Stimulated activated CD4-positive, alpha-beta T cell treated with anti-CD3 and anti-CD28 coated beads, Interleukin-12 subunit alpha, Interleukin-12 subunit beta, amount 100 ng/mL, for 24 hours (primary cell): ENCODE measurements at regions not wholly inside any gene's neighbourhood (a gene's known extent, or its start where the extent isn't known, plus 50 kb on each side); places are given as distances from the start of the nearest gene placed in this dataset.
"Not testable (repeated sequence)": the region's sequence is repeated elsewhere in the genome, so short reads cannot be mapped to it uniquely, and the experiment has no call there.

Experiments used
- DNase-seq, 2 experiments: peaks; one replicate each; pipeline ENCODE4 v3.0.0-alpha.2; 2020; ENCODE audit warnings: low read depth in 2 of 2

- no peak for DNase-seq
Observed at GRCh38 chr13:87089391-87089790, 581.8 kb upstream of the SLITRK5 start.

GRCh38 chr13:87093399-87093798 is 577.8 kb upstream of the SLITRK5 start:
- DNase-seq, result no peak

GRCh38 chr13:87094646-87095045 is 576.5 kb upstream of the SLITRK5 start:
- DNase-seq, result no peak

- no peak for DNase-seq
Observed at GRCh38 chr13:87100431-87100830, 570.7 kb upstream of the SLITRK5 start.

- no peak for DNase-seq
Observed at GRCh38 chr13:87107651-87108050, 563.5 kb upstream of the SLITRK5 start.

- no peak for DNase-seq
Observed at GRCh38 chr13:87120476-87120875, 550.7 kb upstream of the SLITRK5 start.

GRCh38 chr13:87122551-87122950 is 548.6 kb upstream of the SLITRK5 start:
- no peak for DNase-seq

GRCh38 chr13:87123987-87124784 is 547.0 kb upstream of the SLITRK5 start:
- DNase-seq, result no peak

- DNase-seq, result no peak
Observed at GRCh38 chr13:87124785-87125074, 546.4 kb upstream of the SLITRK5 start.

GRCh38 chr13:87128036-87128435 is 543.1 kb upstream of the SLITRK5 start:
- DNase-seq, result no peak

GRCh38 chr13:87128491-87128890 is 542.7 kb upstream of the SLITRK5 start:
- DNase-seq, result no peak

- no peak for DNase-seq
Observed at GRCh38 chr13:87129602-87130300, 541.4 kb upstream of the SLITRK5 start.

GRCh38 chr13:87130423-87130822 is 540.7 kb upstream of the SLITRK5 start:
- DNase-seq, result no peak

GRCh38 chr13:87131611-87132010 is 539.6 kb upstream of the SLITRK5 start:
- no peak for DNase-seq

GRCh38 chr13:87138866-87139265 is 532.3 kb upstream of the SLITRK5 start:
- no peak for DNase-seq

GRCh38 chr13:87147076-87147475 is 524.1 kb upstream of the SLITRK5 start:
- DNase-seq, result no peak

- no peak for DNase-seq
Observed at GRCh38 chr13:87153371-87153770, 517.8 kb upstream of the SLITRK5 start.

- DNase-seq, result no peak
Observed at GRCh38 chr13:87166348-87166747, 504.8 kb upstream of the SLITRK5 start.

- no peak for DNase-seq
Observed at GRCh38 chr13:87168390-87168789, 502.8 kb upstream of the SLITRK5 start.

- DNase-seq, result no peak
Observed at GRCh38 chr13:87169337-87169736, 501.8 kb upstream of the SLITRK5 start.

- DNase-seq, result no peak
Observed at GRCh38 chr13:87172166-87172835, 498.9 kb upstream of the SLITRK5 start.

- DNase-seq, result not testable (repeated sequence)
Observed at GRCh38 chr13:87185138-87185537, 486.0 kb upstream of the SLITRK5 start.

- DNase-seq, result not testable (repeated sequence)
Observed at GRCh38 chr13:87186647-87187046, 484.5 kb upstream of the SLITRK5 start.
